HEK293 (cell line): ENCODE measurements at regions not wholly inside any gene's neighbourhood (a gene's known extent, or its start where the extent isn't known, plus 50 kb on each side); places are given as distances from the start of the nearest gene placed in this dataset.

ENCODE experiments used
- BCL11A ChIP-seq: fragments of 450-650 bp; formaldehyde crosslinking; IDR thresholded peaks from 2 replicates; pipeline ENCODE4 v1.5.1; 2016; ENCODE audit warnings: low read depth, missing biosample characterization, missing genetic modification characterization
- KLF1 ChIP-seq: fragments of 450-650 bp; formaldehyde crosslinking; IDR thresholded peaks from 2 replicates; pipeline ENCODE4 v1.5.1; 2016; ENCODE audit warnings: missing biosample characterization, missing genetic modification characterization
- SETDB1 ChIP-seq: IDR thresholded peaks from one replicate; pipeline ENCODE4 v1.6.1; 2017; ENCODE audit warnings: mild to moderate bottlenecking, low read length, moderate library complexity, mixed read lengths; ENCODE audit not compliant: insufficient read length
- YY1 ChIP-seq: fragments of 450-650 bp; formaldehyde crosslinking; IDR thresholded peaks from 2 replicates; pipeline ENCODE4 v1.5.1; 2018; ENCODE audit warnings: missing biosample characterization, missing genetic modification characterization
- ZBTB7A ChIP-seq: fragments of 450-650 bp; formaldehyde crosslinking; IDR thresholded peaks from 2 replicates; pipeline ENCODE4 v1.5.1; 2016; ENCODE audit warnings: low read depth, missing biosample characterization, missing genetic modification characterization
- ZNF24 ChIP-seq: fragments of 450-650 bp; formaldehyde crosslinking; IDR thresholded peaks from 2 replicates; pipeline ENCODE4 v1.5.1; 2016; ENCODE audit warnings: missing biosample characterization, missing genetic modification characterization
- ZNF335 ChIP-seq: fragments of 450-650 bp; formaldehyde crosslinking; conservative IDR thresholded peaks from 2 replicates; pipeline ENCODE4 v1.5.1; 2016; ENCODE audit warnings: missing biosample characterization, missing genetic modification characterization
- TF ChIP-seq, protein P1 (sequence below): fragments of 450-650 bp; formaldehyde crosslinking; IDR thresholded peaks from 2 replicates; pipeline ENCODE4 v1.5.1; 2016; ENCODE audit warnings: missing biosample characterization, missing genetic modification characterization
- TF ChIP-seq, protein P2 (sequence below): fragments of 450-650 bp; formaldehyde crosslinking; optimal IDR thresholded peaks from 2 replicates; pipeline ENCODE3; 2016; ENCODE audit warnings: missing biosample characterization, mild to moderate bottlenecking, missing genetic modification characterization
- TF ChIP-seq, protein P3 (sequence below): IDR thresholded peaks from 2 replicates; pipeline ENCODE4 v1.6.1; 2011; ENCODE audit warnings: mild to moderate bottlenecking, low read depth, low read length, borderline replicate concordance

DNA sequence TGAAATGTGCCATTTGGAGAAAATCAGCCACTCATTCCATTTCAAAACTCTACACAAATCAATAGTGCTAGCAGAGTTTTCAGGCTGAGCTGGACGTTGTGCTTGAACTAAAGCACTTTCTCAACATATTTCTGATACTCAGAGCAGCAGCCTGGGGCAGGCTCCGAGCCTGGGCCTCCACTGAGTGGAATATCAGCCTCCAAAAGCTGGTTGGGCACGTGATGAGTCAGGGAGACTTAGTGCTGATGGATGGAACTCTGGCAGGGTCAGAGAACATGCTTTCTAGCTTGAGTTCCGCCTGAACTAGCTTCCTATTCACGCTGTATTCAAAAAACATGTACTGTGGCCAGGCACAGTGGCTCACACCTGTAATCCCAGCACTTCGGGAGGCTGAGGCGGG, 85.8 kb upstream of the PCDH8 start:
- TF ChIP-seq, protein P1, sequence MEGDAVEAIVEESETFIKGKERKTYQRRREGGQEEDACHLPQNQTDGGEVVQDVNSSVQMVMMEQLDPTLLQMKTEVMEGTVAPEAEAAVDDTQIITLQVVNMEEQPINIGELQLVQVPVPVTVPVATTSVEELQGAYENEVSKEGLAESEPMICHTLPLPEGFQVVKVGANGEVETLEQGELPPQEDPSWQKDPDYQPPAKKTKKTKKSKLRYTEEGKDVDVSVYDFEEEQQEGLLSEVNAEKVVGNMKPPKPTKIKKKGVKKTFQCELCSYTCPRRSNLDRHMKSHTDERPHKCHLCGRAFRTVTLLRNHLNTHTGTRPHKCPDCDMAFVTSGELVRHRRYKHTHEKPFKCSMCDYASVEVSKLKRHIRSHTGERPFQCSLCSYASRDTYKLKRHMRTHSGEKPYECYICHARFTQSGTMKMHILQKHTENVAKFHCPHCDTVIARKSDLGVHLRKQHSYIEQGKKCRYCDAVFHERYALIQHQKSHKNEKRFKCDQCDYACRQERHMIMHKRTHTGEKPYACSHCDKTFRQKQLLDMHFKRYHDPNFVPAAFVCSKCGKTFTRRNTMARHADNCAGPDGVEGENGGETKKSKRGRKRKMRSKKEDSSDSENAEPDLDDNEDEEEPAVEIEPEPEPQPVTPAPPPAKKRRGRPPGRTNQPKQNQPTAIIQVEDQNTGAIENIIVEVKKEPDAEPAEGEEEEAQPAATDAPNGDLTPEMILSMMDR (tag by site-specific recombination), result no peak
- TF ChIP-seq BCL11A (no peak), ZNF24 (tag by site-specific recombination) (no peak), YY1 (tag by site-specific recombination) (no peak), KLF1 (tag by site-specific recombination) (no peak), ZNF335 (tag by site-specific recombination) (no peak), ZBTB7A (no peak), SETDB1 (no peak)
- TF ChIP-seq, protein P2, sequence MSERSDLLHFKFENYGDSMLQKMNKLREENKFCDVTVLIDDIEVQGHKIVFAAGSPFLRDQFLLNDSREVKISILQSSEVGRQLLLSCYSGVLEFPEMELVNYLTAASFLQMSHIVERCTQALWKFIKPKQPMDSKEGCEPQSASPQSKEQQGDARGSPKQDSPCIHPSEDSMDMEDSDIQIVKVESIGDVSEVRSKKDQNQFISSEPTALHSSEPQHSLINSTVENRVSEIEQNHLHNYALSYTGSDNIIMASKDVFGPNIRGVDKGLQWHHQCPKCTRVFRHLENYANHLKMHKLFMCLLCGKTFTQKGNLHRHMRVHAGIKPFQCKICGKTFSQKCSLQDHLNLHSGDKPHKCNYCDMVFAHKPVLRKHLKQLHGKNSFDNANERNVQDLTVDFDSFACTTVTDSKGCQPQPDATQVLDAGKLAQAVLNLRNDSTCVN (tag by site-specific recombination), result no peak
- TF ChIP-seq, protein P3, sequence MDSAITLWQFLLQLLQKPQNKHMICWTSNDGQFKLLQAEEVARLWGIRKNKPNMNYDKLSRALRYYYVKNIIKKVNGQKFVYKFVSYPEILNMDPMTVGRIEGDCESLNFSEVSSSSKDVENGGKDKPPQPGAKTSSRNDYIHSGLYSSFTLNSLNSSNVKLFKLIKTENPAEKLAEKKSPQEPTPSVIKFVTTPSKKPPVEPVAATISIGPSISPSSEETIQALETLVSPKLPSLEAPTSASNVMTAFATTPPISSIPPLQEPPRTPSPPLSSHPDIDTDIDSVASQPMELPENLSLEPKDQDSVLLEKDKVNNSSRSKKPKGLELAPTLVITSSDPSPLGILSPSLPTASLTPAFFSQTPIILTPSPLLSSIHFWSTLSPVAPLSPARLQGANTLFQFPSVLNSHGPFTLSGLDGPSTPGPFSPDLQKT, result no peak
